GM13977 (cell line): ENCODE measurements at regions not wholly inside any gene's neighbourhood (a gene's known extent, or its start where the extent isn't known, plus 50 kb on each side); places are given as distances from the start of the nearest gene placed in this dataset.

ENCODE experiments used
- DNase-seq: peaks from one replicate; pipeline ENCODE4 v3.0.0; 2012; ENCODE audit warnings: low spot score
- CTCF ChIP-seq: IDR thresholded peaks from 2 replicates; pipeline ENCODE4 v1.5.1; 2012; ENCODE audit warnings: mild to moderate bottlenecking, control low read depth; ENCODE audit not compliant: insufficient read depth; ENCODE audit errors: extremely low read depth, missing control alignments
- in situ Hi-C: fragments of 300-500 bp; cut with MboI; formaldehyde crosslinking; loops from one replicate; pipeline ENCODE4 v1.12.0; 2022; ENCODE audit warnings: low sequenced_read_pairs, low pct_unique_long_range_greater_than_20kb, mixed read lengths, inconsistent platforms; ENCODE audit not compliant: unreplicated experiment

DNA sequence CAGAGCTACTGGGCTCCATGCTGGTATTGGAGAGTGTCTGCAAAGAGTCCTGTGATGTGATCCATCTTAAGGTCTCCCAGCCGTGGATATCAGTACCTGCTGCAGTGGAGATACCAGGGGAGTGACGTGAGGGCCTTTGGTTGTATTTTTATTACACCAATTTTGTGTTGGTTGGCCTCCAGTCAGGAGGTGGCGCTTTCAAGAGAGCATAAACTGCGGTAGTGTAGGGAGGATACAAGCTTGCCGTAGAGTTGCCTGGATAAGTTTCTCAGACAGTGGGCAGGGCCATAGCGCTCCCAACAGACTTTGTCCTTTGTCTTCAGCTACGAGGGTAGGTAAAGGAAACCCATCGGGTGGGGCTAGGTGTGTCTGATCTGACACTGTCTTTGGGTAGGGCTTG is 113.0 kb upstream of the CEP162 start:
- in situ Hi-C loops, result no loop called here
- TF ChIP-seq CTCF, result no peak
- DNase-seq, result no peak

- TF ChIP-seq CTCF, result no peak
- in situ Hi-C loops, result no loop called here
- no peak for DNase-seq
Observed at GRCh38 chr6:84333842-84334241, 106.4 kb upstream of the CEP162 start.

DNA sequence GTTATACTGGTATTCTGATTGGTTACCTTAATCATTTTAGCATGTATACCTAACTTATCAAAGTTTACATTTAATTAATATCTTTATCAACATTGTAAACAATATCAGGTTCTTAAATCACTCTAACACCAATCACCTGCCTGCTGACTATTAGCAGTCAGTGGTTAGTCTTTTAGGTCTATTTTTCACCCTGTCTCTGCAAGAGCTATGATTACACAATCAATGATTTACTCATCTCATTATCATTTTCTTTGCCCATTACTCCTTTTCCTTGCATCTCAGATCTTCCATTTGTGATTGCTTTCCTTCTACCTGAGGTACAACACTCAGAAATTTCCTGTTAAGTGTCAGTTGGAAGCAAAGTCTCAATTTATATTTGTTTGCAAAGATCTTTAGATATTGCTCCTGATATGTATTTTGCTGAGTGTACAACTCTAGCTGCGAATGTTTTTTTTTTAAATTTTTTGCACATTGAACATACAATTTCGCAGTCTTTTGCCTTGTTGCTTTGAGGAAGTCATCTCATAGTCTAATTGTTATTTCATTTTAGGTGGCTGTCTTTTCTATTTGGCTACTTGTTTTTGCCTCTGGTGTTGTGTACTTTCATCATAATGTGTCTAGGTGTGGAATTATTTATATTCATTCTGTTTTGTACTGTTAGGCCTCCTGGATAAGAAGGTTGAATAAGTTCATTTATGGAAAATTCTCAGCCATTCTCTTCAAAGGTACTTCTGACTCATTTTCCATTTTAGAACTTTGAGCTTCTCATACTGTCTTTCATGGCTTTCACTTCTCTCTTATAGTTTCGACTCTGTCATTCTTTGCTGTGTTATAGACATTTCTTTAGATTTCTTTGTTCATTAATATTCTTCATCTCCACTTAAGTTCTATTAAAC is 104.9 kb upstream of the CEP162 start:
- TF ChIP-seq CTCF, result no peak
- in situ Hi-C loops, result no loop called here
- DNase-seq, result peak; percentile 40

- DNase-seq, result no peak
- no peak for TF ChIP-seq CTCF
- in situ Hi-C loops, result no loop called here
Observed at GRCh38 chr6:84330325-84330724, 102.9 kb upstream of the CEP162 start.

- in situ Hi-C loops, result no loop called here
- TF ChIP-seq CTCF, result no peak
- DNase-seq, result no peak
Observed at GRCh38 chr6:84329516-84329915, 102.1 kb upstream of the CEP162 start.

GRCh38 chr6:84329077-84329476 is 101.6 kb upstream of the CEP162 start:
- TF ChIP-seq CTCF, result no peak
- DNase-seq, result no peak
- in situ Hi-C loops, result no loop called here
